B cell (primary cell): ENCODE measurements at regions not wholly inside any gene's neighbourhood (a gene's known extent, or its start where the extent isn't known, plus 50 kb on each side); places are given as distances from the start of the nearest gene placed in this dataset.

ENCODE experiments used
- ATAC-seq: fragments of 200-7000 bp; cut with Tn5 transposase; one replicate; pipeline ENCODE4 v1.10.0; 2021; ENCODE audit warnings: low read depth, mild to moderate bottlenecking, moderate number of reproducible peaks, moderate library complexity
- CTCF ChIA-PET: fragments of 350-600 bp; sonication (Branson Sonifier 250); formaldehyde crosslinking; loops from one replicate; lab custom pipeline; 2021; ENCODE audit warnings: antibody characterized with exemption, inconsistent platforms; lab: Charles Lee
- POLR2A ChIA-PET: fragments of 350-600 bp; sonication (Branson Sonifier 250); formaldehyde crosslinking; loops from one replicate; lab custom pipeline; 2021; ENCODE audit warnings: antibody characterized with exemption; lab: Charles Lee
- DNase-seq: peaks from one replicate; pipeline ENCODE4 v3.0.0; 2013
- H2AFZ ChIP-seq: 2 replicates; pipeline ENCODE4 v1.6.1; 2012; ENCODE audit warnings: mild to moderate bottlenecking, low read depth, low read length; ENCODE audit not compliant: insufficient read depth, poor library complexity, severe bottlenecking
- H3K27ac ChIP-seq, 2 donors: 1 replicate in 1 of 2; 2 replicates in 1 of 2; pipeline ENCODE4 v1.5.1; 2012 to 2013; ENCODE audit warnings: low read length in 2 of 2, mild to moderate bottlenecking in 2 of 2, moderate library complexity in 1 of 2
- H3K27me3 ChIP-seq, 4 experiments: fragments of 200-600 bp in 1 of 4; sonication (generic) in 1 of 4; replicated peaks in 1 of 4; 1 replicate in 2 of 4; 2 replicates in 2 of 4; pipeline versions ENCODE4 v1.6.1 to v1.7.0; 2013 to 2016; ENCODE audit warnings: low read length in 3 of 4, mild to moderate bottlenecking in 2 of 4, mixed read lengths in 1 of 4, moderate library complexity in 1 of 4; ENCODE audit not compliant: insufficient read depth in 4 of 4, control insufficient read depth in 3 of 4; ENCODE audit errors: control extremely low read depth in 1 of 4
- H3K36me3 ChIP-seq, 2 experiments: replicated peaks in 1 of 2; 1 replicate in 1 of 2; 2 replicates in 1 of 2; pipeline versions ENCODE4 v1.6.1 to v1.7.1; 2013; ENCODE audit warnings: low read length in 1 of 2; ENCODE audit not compliant: insufficient read depth in 2 of 2, control insufficient read depth in 1 of 2; ENCODE audit errors: control extremely low read depth in 1 of 2, extremely low read depth in 1 of 2
- H3K4me1 ChIP-seq, 2 donors: fragments of 200-600 bp in 1 of 2; sonication (generic) in 1 of 2; 1 replicate in 1 of 2; 2 replicates in 1 of 2; pipeline versions ENCODE4 v1.5.1 to v1.6.1; 2013 to 2017; ENCODE audit warnings: low read length in 2 of 2; ENCODE audit not compliant: control insufficient read depth in 2 of 2, insufficient read depth in 2 of 2
- H3K4me2 ChIP-seq: replicated peaks from 2 replicates; pipeline ENCODE3; 2012; ENCODE audit warnings: mild to moderate bottlenecking, low read depth, low read length; ENCODE audit not compliant: poor library complexity, severe bottlenecking
- H3K4me3 ChIP-seq, 5 experiments: fragments of 200-600 bp in 1 of 5; sonication (generic) in 1 of 5; 1 replicate in 3 of 5; 2 replicates in 2 of 5; pipeline versions ENCODE4 v1.5.1 to v1.7.0; 2011 to 2016; ENCODE audit warnings: low read length in 4 of 5, mild to moderate bottlenecking in 4 of 5, low read depth in 2 of 5, control low read depth in 1 of 5, moderate library complexity in 1 of 5; ENCODE audit not compliant: insufficient read depth in 1 of 5; ENCODE audit errors: control extremely low read depth in 1 of 5, extremely low read depth in 1 of 5
- H3K79me2 ChIP-seq: fragments of 200-600 bp; sonication (generic); one replicate; pipeline ENCODE4 v1.6.0; 2016; ENCODE audit warnings: low read length; ENCODE audit not compliant: control insufficient read depth, insufficient read depth
- H3K9ac ChIP-seq: fragments of 200-600 bp; sonication (generic); 2 replicates; pipeline ENCODE4 v1.6.1; 2017; ENCODE audit warnings: mild to moderate bottlenecking, low read length, moderate library complexity
- H3K9me3 ChIP-seq, 3 donors: one replicate each; pipeline versions ENCODE4 v1.6.1 to v1.7.1; 2013; ENCODE audit warnings: low read length in 2 of 3; ENCODE audit not compliant: control insufficient read depth in 2 of 3, insufficient read depth in 1 of 3; ENCODE audit errors: control extremely low read depth in 1 of 3
- H4K20me1 ChIP-seq: 2 replicates; pipeline ENCODE4 v1.6.0; 2012; ENCODE audit warnings: mild to moderate bottlenecking, low read length; ENCODE audit not compliant: insufficient read depth, control insufficient read depth, poor library complexity, severe bottlenecking
- H3K27ac Mint-ChIP-seq: one replicate; pipeline ENCODE4 v1.8.0; 2021; ENCODE audit warnings: mixed read lengths
- H3K27me3 Mint-ChIP-seq: one replicate; pipeline ENCODE4 v1.8.0; 2021; ENCODE audit warnings: mixed read lengths
- H3K4me1 Mint-ChIP-seq: one replicate; pipeline ENCODE4 v1.8.0; 2021; ENCODE audit warnings: mixed read lengths
- H3K4me3 Mint-ChIP-seq: one replicate; pipeline ENCODE4 v1.8.0; 2021; ENCODE audit warnings: mixed read lengths
- H3K9me3 Mint-ChIP-seq: one replicate; pipeline ENCODE4 v1.8.0; 2022; ENCODE audit warnings: mixed read lengths; ENCODE audit not compliant: insufficient read depth
- CTCF ChIP-seq: fragments of 200-600 bp; IDR thresholded peaks from one replicate; pipeline ENCODE4 v1.8.0; 2022; ENCODE audit warnings: antibody characterized with exemption, mild to moderate bottlenecking
- EZH2 ChIP-seq: IDR thresholded peaks from 2 replicates; pipeline ENCODE4 v1.6.1; 2012; ENCODE audit warnings: borderline replicate concordance, low read depth, mild to moderate bottlenecking, moderate library complexity, low read length; ENCODE audit not compliant: insufficient read depth, poor library complexity, severe bottlenecking
- WGBS: methylation state at CpG from one replicate; pipeline ENCODE4 v1.1.5; 2013; ENCODE audit warnings: missing lambda C conversion rate; ENCODE audit not compliant: insufficient coverage; 5-methylcytosine and 5-hydroxymethylcytosine counted together
- intact Hi-C: fragments of 100-400 bp; cut with micrococcal nuclease; formaldehyde crosslinking; loops from one replicate; pipeline ENCODE4 v1.10.0; 2022

DNA sequence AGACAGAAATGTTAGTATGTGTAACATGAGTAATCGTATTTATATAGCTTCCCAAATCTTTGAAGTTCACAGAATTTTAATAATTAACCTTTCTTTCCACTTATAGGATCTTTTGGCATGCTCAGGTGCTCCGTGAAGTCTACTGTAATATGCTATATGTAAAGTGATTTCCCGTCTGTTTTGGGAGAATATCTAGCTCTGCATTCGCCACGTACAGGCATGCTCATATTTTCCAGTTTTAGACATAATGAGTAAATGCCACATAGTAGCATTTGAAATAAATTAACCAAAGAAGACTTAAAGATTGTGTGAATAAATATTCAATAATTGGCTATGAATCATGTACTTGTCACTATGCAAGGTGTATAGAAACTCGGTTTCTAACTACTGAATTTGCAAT is 189.0 kb upstream of the CSNK1A1L start:
- DNase-seq = no peak
- no peak overlapping the region for H3K27ac Mint-ChIP-seq
- WGBS = no CpG with 5 or more reads among the region's 6 CpGs

DNA sequence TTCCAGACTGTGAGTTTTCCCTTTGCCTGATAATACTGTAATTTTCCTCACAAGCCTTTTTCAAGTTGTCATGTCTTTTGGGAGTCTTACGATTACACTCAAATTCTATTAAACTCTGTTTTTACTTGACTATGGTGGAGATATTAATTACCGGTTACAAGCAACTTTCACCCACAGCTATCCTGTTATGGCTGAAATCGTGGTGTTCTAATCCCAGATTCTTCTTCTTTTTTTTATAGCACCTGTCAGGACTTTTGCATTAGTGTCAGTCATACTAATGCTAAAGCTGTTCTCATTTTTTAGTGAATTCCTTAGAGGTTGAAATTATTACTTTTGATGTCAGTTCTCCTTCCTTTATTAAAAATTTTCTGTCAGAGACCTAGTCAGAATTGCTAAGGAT is 187.8 kb upstream of the CSNK1A1L start:
- Histone ChIP-seq H3K4me1 (no peaks in the 10 kb centered on the region), H3K9me3 (peaks cover 0 to 7% (median 0%) of the 10 kb centered on the region in 3 donors), H3K27ac (no peak overlapping the region), H4K20me1 (no peaks in the 10 kb centered on the region), H3K79me2 (no peaks in the 10 kb centered on the region), H3K4me3 (no peak overlapping the region), H3K36me3 (no peaks in the 10 kb centered on the region), H3K9ac (no peak overlapping the region), H3K27me3 (no peaks in the 10 kb centered on the region), H2AFZ (no peak overlapping the region), H3K4me2 (no peak overlapping the region)
- ChIA-PET POLR2A (no interaction called here), CTCF (no interaction called here)
- Mint-ChIP-seq H3K27ac (no peak overlapping the region), H3K4me3 (no peak overlapping the region), H3K27me3 (no peaks in the 10 kb centered on the region), H3K4me1 (no peaks in the 10 kb centered on the region), H3K9me3 (no peaks in the 10 kb centered on the region)
- no peak for ATAC-seq
- intact Hi-C loops = no loop called here
- no peak for TF ChIP-seq EZH2
- TF ChIP-seq CTCF = no peak
- no peak for DNase-seq
- WGBS = no CpG with 5 or more reads among the region's 3 CpGs

More for the DNA sequence above, 189.0 kb upstream of the CSNK1A1L start:
- Histone ChIP-seq H3K4me3 (no peak overlapping the region), H3K36me3 (no peaks in the 10 kb centered on the region), H3K4me2 (no peak overlapping the region), H3K79me2 (no peaks in the 10 kb centered on the region), H2AFZ (no peak overlapping the region), H3K27me3 (no peaks in the 10 kb centered on the region), H4K20me1 (no peaks in the 10 kb centered on the region), H3K4me1 (no peaks in the 10 kb centered on the region), H3K9me3 (peaks cover 0 to 7% (median 0%) of the 10 kb centered on the region in 3 donors), H3K9ac (no peak overlapping the region), H3K27ac (no peak overlapping the region)
- TF ChIP-seq CTCF (no peak), EZH2 (no peak)
- no peaks in the 10 kb centered on the region for H3K9me3 Mint-ChIP-seq
- ATAC-seq = no peak
- ChIA-PET POLR2A (no interaction called here), CTCF (no interaction called here)
- H3K4me3 Mint-ChIP-seq = no peak overlapping the region
- no peaks in the 10 kb centered on the region for H3K4me1 Mint-ChIP-seq
- intact Hi-C loops = no loop called here
- H3K27me3 Mint-ChIP-seq = no peaks in the 10 kb centered on the region
